ENCODE measurements at regions not wholly inside any gene's neighbourhood (a gene's known extent, or its start where the extent isn't known, plus 50 kb on each side); places are given as distances from the start of the nearest gene placed in this dataset.

DNA sequence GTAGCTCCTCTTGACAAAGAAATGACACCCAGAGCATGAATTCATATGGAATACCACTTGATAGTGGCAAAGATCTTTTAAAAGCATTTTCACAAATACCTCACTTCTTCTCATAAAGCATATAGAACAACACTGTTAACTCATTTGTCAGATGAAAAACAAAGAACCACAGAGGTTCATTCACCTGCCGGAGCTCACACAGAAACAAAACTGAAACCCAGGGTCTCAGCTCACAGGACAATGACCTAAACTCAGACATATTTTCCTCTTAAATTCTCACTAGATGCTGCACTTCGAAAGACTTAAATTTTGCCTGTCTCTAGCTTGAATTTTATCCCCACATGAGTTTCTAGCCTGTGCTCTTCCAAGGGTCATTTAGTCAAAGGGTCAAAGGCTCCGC lies 339.0 kb downstream of the KCNN2 start:
- TF ChIP-seq, protein P1, sequence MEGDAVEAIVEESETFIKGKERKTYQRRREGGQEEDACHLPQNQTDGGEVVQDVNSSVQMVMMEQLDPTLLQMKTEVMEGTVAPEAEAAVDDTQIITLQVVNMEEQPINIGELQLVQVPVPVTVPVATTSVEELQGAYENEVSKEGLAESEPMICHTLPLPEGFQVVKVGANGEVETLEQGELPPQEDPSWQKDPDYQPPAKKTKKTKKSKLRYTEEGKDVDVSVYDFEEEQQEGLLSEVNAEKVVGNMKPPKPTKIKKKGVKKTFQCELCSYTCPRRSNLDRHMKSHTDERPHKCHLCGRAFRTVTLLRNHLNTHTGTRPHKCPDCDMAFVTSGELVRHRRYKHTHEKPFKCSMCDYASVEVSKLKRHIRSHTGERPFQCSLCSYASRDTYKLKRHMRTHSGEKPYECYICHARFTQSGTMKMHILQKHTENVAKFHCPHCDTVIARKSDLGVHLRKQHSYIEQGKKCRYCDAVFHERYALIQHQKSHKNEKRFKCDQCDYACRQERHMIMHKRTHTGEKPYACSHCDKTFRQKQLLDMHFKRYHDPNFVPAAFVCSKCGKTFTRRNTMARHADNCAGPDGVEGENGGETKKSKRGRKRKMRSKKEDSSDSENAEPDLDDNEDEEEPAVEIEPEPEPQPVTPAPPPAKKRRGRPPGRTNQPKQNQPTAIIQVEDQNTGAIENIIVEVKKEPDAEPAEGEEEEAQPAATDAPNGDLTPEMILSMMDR (IDR thresholded peaks at IDR 0.05; ENCODE audit: extremely low read depth, low read depth, low read length) = no peak
- H4K20me1 ChIP-seq (ENCODE audit: insufficient read depth, low read length) = no peaks in the 10 kb centered on the region
- H3K27me3 ChIP-seq (ENCODE audit: insufficient read depth, low read length) = no peaks in the 10 kb centered on the region

DNA sequence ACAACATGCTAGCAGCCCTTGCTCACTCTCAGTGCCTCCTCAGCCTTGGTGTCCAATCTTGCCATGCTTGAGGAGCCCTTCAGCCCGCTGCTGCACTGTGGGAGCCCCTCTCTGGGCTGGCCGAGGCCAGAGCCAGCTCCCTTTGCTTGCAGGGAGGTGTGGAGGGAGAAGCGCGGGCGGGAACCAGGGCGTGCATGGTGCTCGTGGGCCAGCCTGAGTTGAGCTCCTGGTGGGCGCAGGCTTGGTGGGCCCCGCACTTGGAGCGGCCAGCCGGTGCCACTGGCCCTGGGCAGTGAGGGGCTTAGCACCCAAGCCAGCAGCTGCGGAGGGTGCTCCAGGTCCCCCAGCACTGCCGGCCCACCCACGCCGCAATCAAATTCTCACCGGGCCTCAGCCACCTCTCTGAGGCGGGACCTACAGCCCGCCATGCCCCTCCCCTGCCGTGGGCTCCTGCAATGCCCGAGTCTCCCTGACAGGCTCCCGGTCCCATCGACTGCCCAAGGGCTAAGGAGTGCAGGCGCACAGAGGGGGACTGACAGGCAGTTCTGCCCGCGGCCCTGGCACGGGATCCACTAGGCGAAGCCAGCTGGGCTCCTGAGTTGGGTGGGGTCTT lies 333.5 kb downstream of the KCNN2 start:
- H3K4me3 ChIP-seq (ENCODE audit: insufficient read depth, low read length) = no peak overlapping the region
- H3K4me1 ChIP-seq (ENCODE audit: insufficient read depth, low read length) = no peaks in the 10 kb centered on the region
- no peaks in the 10 kb centered on the region for H3K9me3 ChIP-seq (ENCODE audit: low read depth, low read length)
- H4K20me1 ChIP-seq (ENCODE audit: insufficient read depth, low read length) = no peaks in the 10 kb centered on the region
- TF ChIP-seq, protein P1 (IDR thresholded peaks at IDR 0.05; ENCODE audit: extremely low read depth, low read depth, low read length) = no peak
- DNase-seq (ENCODE audit: insufficient read length, low spot score, missing footprints) = no peak
- H3K27ac ChIP-seq (ENCODE audit: low read depth, low read length) = no peak overlapping the region
- no peaks in the 10 kb centered on the region for H3K27me3 ChIP-seq (ENCODE audit: insufficient read depth, low read length)
- no peak overlapping the region for H2AFZ ChIP-seq (ENCODE audit: low read length)
- H3K36me3 ChIP-seq (ENCODE audit: insufficient read depth, low read length) = no peaks in the 10 kb centered on the region
- H3K79me2 ChIP-seq (ENCODE audit: insufficient read depth, low read length) = no peaks in the 10 kb centered on the region
- no peak overlapping the region for H3K4me2 ChIP-seq (ENCODE audit: insufficient read depth, low read length)

More for the DNA sequence above, 339.0 kb downstream of the KCNN2 start:
- no peak for DNase-seq (ENCODE audit: insufficient read length, low spot score, missing footprints)
- Histone ChIP-seq H3K27ac (ENCODE audit: low read depth, low read length) (no peak overlapping the region), H3K4me2 (ENCODE audit: insufficient read depth, low read length) (no peak overlapping the region), H2AFZ (ENCODE audit: low read length) (no peak overlapping the region), H3K79me2 (ENCODE audit: insufficient read depth, low read length) (no peaks in the 10 kb centered on the region), H3K9me3 (ENCODE audit: low read depth, low read length) (no peaks in the 10 kb centered on the region), H3K4me3 (ENCODE audit: insufficient read depth, low read length) (no peak overlapping the region), H3K36me3 (ENCODE audit: insufficient read depth, low read length) (no peaks in the 10 kb centered on the region), H3K4me1 (ENCODE audit: insufficient read depth, low read length) (no peaks in the 10 kb centered on the region)

DNA sequence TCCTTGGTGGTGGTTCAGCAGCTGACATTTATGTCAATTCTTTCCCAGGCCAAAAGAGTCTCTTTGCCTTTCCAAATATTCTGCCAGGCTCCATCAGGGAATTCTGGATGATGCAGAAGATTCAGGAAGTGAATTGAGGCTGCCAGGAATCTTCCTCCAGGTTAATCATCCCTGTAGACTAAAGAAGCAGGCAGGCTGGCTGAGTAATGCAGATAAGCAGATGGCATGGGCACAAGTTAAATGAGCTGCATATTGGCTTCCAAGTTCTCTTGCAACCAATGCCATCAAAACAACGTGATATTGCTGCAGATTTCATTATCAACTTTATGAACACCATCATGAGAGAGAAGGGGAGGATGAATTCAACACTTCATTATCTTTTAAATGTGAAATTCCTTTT lies 324.5 kb downstream of the KCNN2 start:
- no peak overlapping the region for H3K27ac ChIP-seq (ENCODE audit: low read depth, low read length)
- no peaks in the 10 kb centered on the region for H3K4me1 ChIP-seq (ENCODE audit: insufficient read depth, low read length)
- no peak overlapping the region for H2AFZ ChIP-seq (ENCODE audit: low read length)
- no peaks in the 10 kb centered on the region for H4K20me1 ChIP-seq (ENCODE audit: insufficient read depth, low read length)
- TF ChIP-seq, protein P1 (IDR thresholded peaks at IDR 0.05; ENCODE audit: extremely low read depth, low read depth, low read length) = no peak
- H3K4me2 ChIP-seq (ENCODE audit: insufficient read depth, low read length) = no peak overlapping the region
- no peak for DNase-seq (ENCODE audit: insufficient read length, low spot score, missing footprints)
- H3K36me3 ChIP-seq (ENCODE audit: insufficient read depth, low read length) = no peaks in the 10 kb centered on the region
- no peak overlapping the region for H3K4me3 ChIP-seq (ENCODE audit: insufficient read depth, low read length)
- H3K9me3 ChIP-seq (ENCODE audit: low read depth, low read length) = no peaks in the 10 kb centered on the region
- H3K27me3 ChIP-seq (ENCODE audit: insufficient read depth, low read length) = no peaks in the 10 kb centered on the region
- no peaks in the 10 kb centered on the region for H3K79me2 ChIP-seq (ENCODE audit: insufficient read depth, low read length)

DNA sequence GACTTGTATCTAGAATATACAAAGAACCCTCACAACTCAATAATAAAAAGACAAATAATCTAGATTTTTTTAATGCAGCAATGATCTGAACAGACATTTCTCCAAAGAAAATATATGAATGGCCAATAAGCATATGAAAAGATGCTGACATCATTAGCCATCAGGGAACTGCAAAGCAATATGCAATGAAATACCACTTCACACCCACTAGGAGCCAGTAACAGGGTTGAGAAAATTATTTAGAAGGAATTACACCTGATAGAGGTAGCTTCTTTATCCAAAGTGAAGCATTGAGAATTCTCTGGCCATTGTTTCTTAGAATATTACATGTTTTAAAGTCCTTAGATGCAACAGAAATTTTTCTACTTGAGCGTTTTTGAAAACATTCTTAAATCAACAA lies 316.9 kb downstream of the KCNN2 start:
- no peak for DNase-seq (ENCODE audit: insufficient read length, low spot score, missing footprints)
- no peak overlapping the region for H3K4me3 ChIP-seq (ENCODE audit: insufficient read depth, low read length)
- H3K4me1 ChIP-seq (ENCODE audit: insufficient read depth, low read length) = no peaks in the 10 kb centered on the region
- no peak overlapping the region for H2AFZ ChIP-seq (ENCODE audit: low read length)
- TF ChIP-seq, protein P1 (IDR thresholded peaks at IDR 0.05; ENCODE audit: extremely low read depth, low read depth, low read length) = no peak
- H3K36me3 ChIP-seq (ENCODE audit: insufficient read depth, low read length) = no peaks in the 10 kb centered on the region
- no peaks in the 10 kb centered on the region for H3K9me3 ChIP-seq (ENCODE audit: low read depth, low read length)
- H3K79me2 ChIP-seq (ENCODE audit: insufficient read depth, low read length) = no peaks in the 10 kb centered on the region
- H3K27me3 ChIP-seq (ENCODE audit: insufficient read depth, low read length) = no peaks in the 10 kb centered on the region
- H3K27ac ChIP-seq (ENCODE audit: low read depth, low read length) = no peak overlapping the region
- no peaks in the 10 kb centered on the region for H4K20me1 ChIP-seq (ENCODE audit: insufficient read depth, low read length)
- no peak overlapping the region for H3K4me2 ChIP-seq (ENCODE audit: insufficient read depth, low read length)

Data from osteoblast (primary cell).